ENCODE measurements at regions not wholly inside any gene's neighbourhood (a gene's known extent, or its start where the extent isn't known, plus 50 kb on each side); places are given as distances from the start of the nearest gene placed in this dataset.
"Not testable (repeated sequence)": the region's sequence is repeated elsewhere in the genome, so short reads cannot be mapped to it uniquely, and the experiment has no call there.

DNA sequence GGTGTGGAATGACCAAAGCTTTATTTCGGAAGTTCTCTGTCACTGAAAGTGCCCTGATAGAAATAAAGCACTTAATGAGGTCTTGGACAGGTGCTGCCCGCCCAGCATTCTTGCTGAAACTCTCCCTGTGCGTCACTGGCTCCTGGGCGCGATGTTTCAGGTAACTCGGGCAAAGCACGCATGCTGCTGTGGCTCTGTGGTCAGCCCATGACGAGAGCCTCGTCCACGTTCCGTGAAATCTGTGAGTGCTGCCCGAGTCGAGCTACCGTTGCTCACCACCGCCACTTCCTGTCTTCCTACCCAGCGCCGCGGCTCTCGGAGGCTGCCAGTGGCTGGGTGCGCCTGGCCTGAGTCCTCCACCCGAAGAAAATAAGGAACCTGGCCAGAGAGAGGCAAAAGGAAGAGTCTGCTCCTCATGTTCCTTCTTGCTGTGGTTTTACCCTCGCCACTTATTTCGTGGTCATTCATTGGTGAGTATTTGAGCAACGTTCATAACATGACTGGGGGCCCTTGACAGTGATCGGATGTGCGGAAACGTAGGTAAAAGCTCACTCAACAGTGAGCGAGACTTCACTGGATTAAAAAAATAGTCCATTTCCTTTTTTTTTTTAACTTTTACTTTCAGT is 95.5 kb downstream of the MAP3K8 start:
- Histone ChIP-seq H3K9me3 (ENCODE audit: control insufficient read depth in 2 of 2, low read length in 2 of 2) (no peaks in the 10 kb centered on the region), H3K4me1 (ENCODE audit: control insufficient read depth, insufficient read depth, low read length, poor library complexity, severe bottlenecking) (peaks cover 49% of the 10 kb centered on the region), H3K27me3 (ENCODE audit: control insufficient read depth, insufficient read depth, low read length) (no peaks in the 10 kb centered on the region), H3K36me3 (ENCODE audit: control insufficient read depth, insufficient read depth, low read length) (no peaks in the 10 kb centered on the region), H3K27ac (ENCODE audit: insufficient read depth, low read length, poor library complexity, severe bottlenecking) (peak overlapping the region; percentile 89), H3K4me3 (ENCODE audit: low read depth, low read length) (peak overlapping the region; percentile 89)
- ATAC-seq (ENCODE audit: low read depth in 2 of 2) (peak; percentile 80 to 81), DNase-seq (peak; percentile 61 to 89 (median 82))
- Mint-ChIP-seq H3K4me3 (peak overlapping the region; percentile 84 to 90 (median 87)), H3K36me3 (no peaks in the 10 kb centered on the region), H3K9me3 (no peaks in the 10 kb centered on the region), H3K4me1 (peaks cover 21 to 70% (median 30%) of the 10 kb centered on the region in 4 donors), H3K27me3 (peaks cover 21% of the 10 kb centered on the region), H3K27ac (peak overlapping the region; percentile 99)

DNA sequence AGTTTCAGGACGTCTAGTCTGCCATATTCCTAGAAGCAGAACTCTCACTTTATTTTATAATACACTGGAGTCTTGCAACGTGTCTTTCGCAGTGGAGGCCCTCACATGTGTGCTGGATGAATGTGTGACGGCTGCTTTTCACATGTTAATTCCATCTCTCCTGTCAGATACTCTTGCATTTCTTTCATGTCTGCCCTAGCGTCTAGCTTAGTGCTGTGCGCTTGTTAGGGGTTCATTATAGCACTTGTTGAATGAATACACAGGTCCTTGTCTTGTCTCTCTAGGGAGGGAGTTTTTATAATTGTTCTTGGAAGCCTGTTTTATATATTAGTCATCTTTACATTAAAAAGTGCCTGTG is 94.4 kb downstream of the MAP3K8 start:
- Mint-ChIP-seq H3K27me3 (peaks cover 21% of the 10 kb centered on the region), H3K4me1 (peaks cover 23 to 71% (median 31%) of the 10 kb centered on the region in 4 donors), H3K36me3 (no peaks in the 10 kb centered on the region), H3K4me3 (peak overlapping the region in 3 of 4 donors; percentile 36 to 54 (median 48)), H3K9me3 (no peaks in the 10 kb centered on the region), H3K27ac (peak overlapping the region; percentile 38 to 99 (median 75))
- Histone ChIP-seq H3K4me3 (ENCODE audit: low read depth, low read length) (no peak overlapping the region), H3K36me3 (ENCODE audit: control insufficient read depth, insufficient read depth, low read length) (no peaks in the 10 kb centered on the region), H3K27ac (ENCODE audit: insufficient read depth, low read length, poor library complexity, severe bottlenecking) (peak overlapping the region; percentile 89), H3K9me3 (ENCODE audit: control insufficient read depth in 2 of 2, low read length in 2 of 2) (no peaks in the 10 kb centered on the region), H3K27me3 (ENCODE audit: control insufficient read depth, insufficient read depth, low read length) (no peaks in the 10 kb centered on the region), H3K4me1 (ENCODE audit: control insufficient read depth, insufficient read depth, low read length, poor library complexity, severe bottlenecking) (peaks cover 51% of the 10 kb centered on the region)
- DNase-seq (no peak), ATAC-seq (ENCODE audit: low read depth in 2 of 2) (no peak)

DNA sequence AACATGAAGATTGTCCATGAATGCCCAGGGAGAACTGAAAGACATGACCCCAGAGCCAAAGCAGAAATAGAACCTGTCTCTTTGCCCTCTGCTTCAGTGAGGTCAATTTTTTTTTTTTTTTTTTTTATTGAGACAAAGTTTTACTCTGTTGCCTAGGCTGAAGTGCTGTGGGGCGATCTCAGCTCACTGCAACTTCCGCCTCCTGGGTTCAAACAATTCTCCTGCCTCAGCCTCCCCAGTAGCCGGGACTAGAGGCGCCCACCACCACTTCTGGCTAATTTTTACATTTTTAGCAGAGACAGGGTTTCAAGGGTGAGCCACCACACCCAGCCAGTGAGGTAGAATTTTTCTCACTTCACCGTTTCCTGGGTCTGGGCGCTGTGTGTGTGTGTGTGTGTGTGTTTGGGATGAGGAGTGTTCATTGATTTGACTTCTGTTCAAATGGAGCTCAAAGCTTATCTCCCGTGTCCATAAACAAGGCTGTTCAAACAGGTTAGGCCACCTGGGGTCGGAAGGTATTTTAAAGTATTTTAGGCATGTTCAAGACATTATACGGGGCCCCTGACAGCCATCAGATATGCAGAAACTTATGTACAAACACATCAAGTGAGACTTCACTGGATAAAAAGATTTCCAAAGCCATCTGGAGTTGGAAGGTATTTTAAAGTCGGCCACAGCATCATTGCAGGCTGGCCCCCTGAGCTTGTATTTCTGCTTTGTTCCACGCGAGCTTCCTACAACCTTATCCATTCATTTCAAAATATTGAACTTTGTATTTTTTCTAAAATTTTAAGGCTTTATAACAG is 93.8 kb downstream of the MAP3K8 start:
- H3K36me3 Mint-ChIP-seq: no peaks in the 10 kb centered on the region
- peak overlapping the region; percentile 85 to 99 (median 90) for H3K27ac Mint-ChIP-seq
- Histone ChIP-seq H3K27me3 (ENCODE audit: control insufficient read depth, insufficient read depth, low read length) (no peaks in the 10 kb centered on the region), H3K9me3 (ENCODE audit: control insufficient read depth in 2 of 2, low read length in 2 of 2) (no peaks in the 10 kb centered on the region), H3K27ac (ENCODE audit: insufficient read depth, low read length, poor library complexity, severe bottlenecking) (peak overlapping the region; percentile 29), H3K4me1 (ENCODE audit: control insufficient read depth, insufficient read depth, low read length, poor library complexity, severe bottlenecking) (peaks cover 52% of the 10 kb centered on the region), H3K4me3 (ENCODE audit: low read depth, low read length) (no peak overlapping the region), H3K36me3 (ENCODE audit: control insufficient read depth, insufficient read depth, low read length) (no peaks in the 10 kb centered on the region)
- peaks cover 23 to 77% (median 33%) of the 10 kb centered on the region in 4 donors for H3K4me1 Mint-ChIP-seq
- H3K4me3 Mint-ChIP-seq: peak overlapping the region; percentile 36 to 78 (median 55)
- ATAC-seq (ENCODE audit: low read depth in 2 of 2) (no peak), DNase-seq (peak in 1 of 3 donors; percentile 34)
- H3K9me3 Mint-ChIP-seq: peaks cover 0 to under 1% (median 0%) of the 10 kb centered on the region in 7 donors
- peaks cover 21% of the 10 kb centered on the region for H3K27me3 Mint-ChIP-seq

DNA sequence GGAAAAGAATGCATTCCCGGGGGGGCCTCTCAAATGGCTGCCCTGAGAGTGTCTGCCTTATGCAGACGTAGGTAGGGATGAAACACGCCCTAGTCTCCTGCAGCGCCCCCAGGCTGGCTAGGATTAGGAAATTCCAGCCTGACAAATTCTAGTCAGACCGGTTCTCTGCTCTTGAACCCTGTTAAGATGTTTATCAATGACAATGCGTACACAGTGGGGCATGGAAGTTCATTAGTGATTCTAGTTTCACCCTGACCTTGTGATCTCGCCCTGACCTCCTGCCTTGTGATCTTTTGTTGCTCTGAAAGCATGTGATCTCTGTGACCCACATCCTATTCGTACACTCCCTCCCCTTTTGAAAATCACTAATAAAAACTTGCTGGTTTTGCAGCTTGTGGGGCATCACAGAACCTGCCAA is 88.7 kb downstream of the MAP3K8 start:
- not testable (repeated sequence) for H3K4me3 ChIP-seq (ENCODE audit: low read depth, low read length); H3K27me3 ChIP-seq (ENCODE audit: control insufficient read depth, insufficient read depth, low read length); H3K36me3 Mint-ChIP-seq; H3K36me3 ChIP-seq (ENCODE audit: control insufficient read depth, insufficient read depth, low read length); ATAC-seq (ENCODE audit: low read depth in 2 of 2); H3K9me3 ChIP-seq (ENCODE audit: control insufficient read depth in 2 of 2, low read length in 2 of 2); H3K9me3 Mint-ChIP-seq; H3K27ac ChIP-seq (ENCODE audit: insufficient read depth, low read length, poor library complexity, severe bottlenecking)
- Mint-ChIP-seq H3K27ac (peak overlapping the region in 2 of 3 donors; percentile 5 to 38), H3K27me3 (peaks cover 25% of the 10 kb centered on the region), H3K4me3 (peak overlapping the region in 1 of 4 donors; percentile 48), H3K4me1 (peaks cover 11 to 51% (median 23%) of the 10 kb centered on the region in 4 donors)
- H3K4me1 ChIP-seq (ENCODE audit: control insufficient read depth, insufficient read depth, low read length, poor library complexity, severe bottlenecking): peaks cover 27% of the 10 kb centered on the region
- peak in 1 of 3 donors; percentile 18 for DNase-seq

GRCh38 chr10:30518907-30519306 is 84.9 kb downstream of the MAP3K8 start:
- no peaks in the 10 kb centered on the region for H3K9me3 ChIP-seq (ENCODE audit: control insufficient read depth in 2 of 2, low read length in 2 of 2)
- no peak overlapping the region for H3K4me3 ChIP-seq (ENCODE audit: low read depth, low read length)
- Mint-ChIP-seq H3K4me3 (no peak overlapping the region), H3K4me1 (peaks cover 0 to 19% (median 10%) of the 10 kb centered on the region in 4 donors), H3K27ac (no peak overlapping the region), H3K27me3 (peaks cover 9% of the 10 kb centered on the region), H3K9me3 (peaks cover 0 to 3% (median 0%) of the 10 kb centered on the region in 7 donors), H3K36me3 (no peaks in the 10 kb centered on the region)
- H3K27me3 ChIP-seq (ENCODE audit: control insufficient read depth, insufficient read depth, low read length): no peaks in the 10 kb centered on the region
- peaks cover 3% of the 10 kb centered on the region for H3K4me1 ChIP-seq (ENCODE audit: control insufficient read depth, insufficient read depth, low read length, poor library complexity, severe bottlenecking)
- no peak overlapping the region for H3K27ac ChIP-seq (ENCODE audit: insufficient read depth, low read length, poor library complexity, severe bottlenecking)
- no peaks in the 10 kb centered on the region for H3K36me3 ChIP-seq (ENCODE audit: control insufficient read depth, insufficient read depth, low read length)
- ATAC-seq (ENCODE audit: low read depth in 2 of 2) (no peak), DNase-seq (no peak)

Measured in CD4-positive, CD25-positive, alpha-beta regulatory T cell (primary cell).